NCI-H345 (cell line): ENCODE measurements at regions not wholly inside any gene's neighbourhood (a gene's known extent, or its start where the extent isn't known, plus 50 kb on each side); places are given as distances from the start of the nearest gene placed in this dataset.
"Not testable (repeated sequence)": the region's sequence is repeated elsewhere in the genome, so short reads cannot be mapped to it uniquely, and the experiment has no call there.

ENCODE experiments used
- DNase-seq: peaks from one replicate; lab custom pipeline; 2025; lab: John Stamatoyannopoulos, UW

DNA sequence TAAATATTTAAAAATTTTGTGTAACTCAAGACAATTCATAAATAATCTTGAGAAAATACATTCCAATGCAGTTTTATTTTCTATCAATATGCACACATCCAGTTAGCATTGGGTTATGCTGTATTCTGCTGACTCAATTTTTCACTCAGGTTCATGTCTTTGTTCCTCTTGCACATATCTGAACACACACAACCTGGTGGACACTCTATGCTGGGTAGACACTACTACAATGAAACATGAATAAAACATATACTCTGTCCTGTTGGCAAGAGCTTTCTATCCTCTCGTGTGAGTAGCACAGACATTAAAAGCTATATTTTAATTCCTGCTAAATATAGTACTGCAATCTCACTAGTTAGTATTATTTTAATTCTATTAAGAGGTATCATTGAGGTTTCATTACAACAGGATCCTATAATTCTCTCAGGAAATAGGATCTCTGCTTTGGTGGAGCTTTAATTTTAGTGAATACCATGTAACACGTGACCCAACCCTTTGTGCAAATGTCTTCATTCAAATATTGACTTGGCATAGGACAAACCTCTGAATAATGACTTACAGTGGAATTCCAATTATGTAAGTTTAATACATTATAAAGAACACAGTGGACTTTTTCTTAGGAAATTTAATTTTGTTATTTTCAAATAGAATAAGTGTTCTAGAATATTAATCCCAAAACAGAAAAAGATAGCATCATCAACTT, 342.3 kb upstream of the TMEFF2 start:
- no peak for DNase-seq

DNA sequence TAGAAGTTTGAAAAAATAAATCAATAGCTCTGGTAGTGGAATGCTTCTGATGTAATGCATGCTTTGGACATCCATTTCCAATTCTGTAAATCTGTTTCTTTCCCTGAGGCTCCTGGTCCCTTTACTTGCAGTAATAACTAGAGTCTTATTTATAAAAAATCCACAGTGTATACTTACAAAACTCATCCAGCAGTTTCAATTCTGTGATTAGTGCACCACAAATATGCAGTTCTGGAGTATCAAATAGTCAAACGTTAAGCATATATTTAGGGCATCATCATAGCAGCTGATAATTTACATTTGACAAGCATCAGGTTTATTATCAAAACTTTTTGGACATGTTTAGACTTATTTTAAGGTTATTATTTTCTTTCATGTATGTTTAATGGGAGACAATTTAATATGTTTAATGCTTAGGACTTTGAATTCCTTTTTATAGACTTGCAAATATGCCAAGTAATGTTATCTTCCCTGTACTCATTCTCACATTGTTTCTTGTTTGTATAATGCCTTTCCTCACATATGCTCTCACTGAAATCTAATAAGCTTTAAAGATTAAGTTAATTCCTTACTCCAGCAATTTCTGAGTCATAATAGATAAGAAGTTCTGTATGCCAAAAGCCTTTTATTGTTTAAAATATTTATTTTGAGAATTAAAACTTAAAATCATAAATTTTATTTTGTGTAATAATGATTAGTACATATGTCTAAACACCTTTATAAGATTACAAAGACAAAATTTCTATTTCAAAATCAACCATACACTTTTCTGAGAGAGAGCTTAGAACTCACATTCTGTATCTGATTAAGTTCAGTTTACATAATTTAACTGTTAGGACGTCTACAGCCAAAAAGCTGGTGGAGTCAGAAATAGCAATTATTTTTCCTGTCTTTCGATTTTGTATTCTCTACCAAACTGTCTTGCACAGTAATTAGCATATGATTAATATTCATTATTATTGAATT, 341.5 kb upstream of the TMEFF2 start:
- DNase-seq = no peak

- DNase-seq = no peak
Observed at GRCh38 chr2:192534072-192534471, 339.3 kb upstream of the TMEFF2 start.

- not testable (repeated sequence) for DNase-seq
Observed at GRCh38 chr2:192524642-192525251, 330.0 kb upstream of the TMEFF2 start.

- not testable (repeated sequence) for DNase-seq
Observed at GRCh38 chr2:192524214-192524613, 329.5 kb upstream of the TMEFF2 start.

GRCh38 chr2:192515937-192516336, 321.2 kb upstream of the TMEFF2 start:
- DNase-seq = no peak

GRCh38 chr2:192513575-192513974, 318.8 kb upstream of the TMEFF2 start:
- no peak for DNase-seq

DNA sequence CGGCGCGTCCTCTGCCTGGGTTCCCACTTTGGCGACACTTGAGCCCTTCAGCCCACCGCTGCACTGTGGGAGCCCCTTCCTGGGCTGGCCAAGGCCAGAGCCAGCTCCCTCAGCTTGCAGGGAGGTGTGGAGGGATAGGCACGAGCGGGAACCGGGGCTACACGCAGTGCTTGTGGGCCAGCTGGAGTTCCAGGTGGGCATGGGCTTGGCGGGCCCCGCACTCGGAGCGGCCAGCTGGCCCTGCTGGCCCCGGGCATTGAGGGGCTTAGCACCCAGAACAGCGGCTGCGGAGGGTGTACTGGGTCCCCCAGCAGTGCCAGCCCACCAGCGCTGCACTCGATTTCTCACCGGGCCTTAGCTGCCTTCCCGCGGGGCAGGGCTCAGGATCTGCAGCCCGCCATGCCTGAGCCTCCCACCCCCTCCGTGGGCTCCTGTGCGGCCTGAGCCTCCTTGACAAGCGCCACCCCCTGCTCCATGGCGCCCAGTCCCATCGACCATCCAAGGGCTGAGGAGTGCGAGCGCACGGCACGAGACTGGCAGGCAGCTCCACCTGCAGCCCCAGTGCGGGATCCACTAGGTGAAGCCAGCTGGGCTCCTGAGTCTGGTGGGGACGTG, 313.2 kb upstream of the TMEFF2 start:
- not testable (repeated sequence) for DNase-seq

GRCh38 chr2:192500550-192501200, 305.9 kb upstream of the TMEFF2 start:
- DNase-seq = no peak

DNA sequence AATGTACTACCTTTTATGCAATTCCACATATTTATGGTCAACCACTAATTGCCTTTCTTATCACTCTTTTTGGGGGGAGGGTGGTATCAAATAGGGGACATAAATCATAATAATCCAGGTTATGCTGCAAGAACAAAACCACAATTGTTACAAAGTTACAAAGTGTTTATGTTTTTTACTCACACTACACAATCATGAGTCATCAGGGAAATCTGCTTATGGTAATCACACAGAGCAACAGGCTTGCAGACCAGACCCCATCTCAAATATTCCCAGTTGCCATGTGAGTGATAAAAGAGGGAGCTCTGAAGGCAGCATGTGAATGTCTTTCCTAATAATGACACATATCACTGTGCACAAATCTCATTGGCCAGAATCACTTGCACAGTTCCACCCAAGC, 304.7 kb upstream of the TMEFF2 start:
- no peak for DNase-seq

DNA sequence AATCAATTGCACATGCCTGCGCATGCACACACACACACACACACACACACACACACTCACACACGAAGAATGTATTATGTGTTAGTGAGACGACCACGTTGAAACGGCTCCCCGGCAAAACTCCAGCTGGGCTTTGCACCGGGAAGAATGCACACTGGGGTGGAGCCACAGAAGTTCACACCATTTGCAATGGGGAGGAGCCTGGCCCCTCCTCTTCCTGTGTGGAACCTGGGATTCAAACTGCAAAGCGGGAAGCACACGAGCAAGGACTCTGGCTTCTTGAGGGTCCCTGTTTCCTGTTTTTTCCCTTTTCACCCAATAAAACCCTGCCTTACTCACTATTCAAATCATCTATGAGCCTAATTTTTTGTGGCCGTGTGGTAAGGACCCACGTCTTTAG, 304.0 kb upstream of the TMEFF2 start:
- DNase-seq = no peak

DNA sequence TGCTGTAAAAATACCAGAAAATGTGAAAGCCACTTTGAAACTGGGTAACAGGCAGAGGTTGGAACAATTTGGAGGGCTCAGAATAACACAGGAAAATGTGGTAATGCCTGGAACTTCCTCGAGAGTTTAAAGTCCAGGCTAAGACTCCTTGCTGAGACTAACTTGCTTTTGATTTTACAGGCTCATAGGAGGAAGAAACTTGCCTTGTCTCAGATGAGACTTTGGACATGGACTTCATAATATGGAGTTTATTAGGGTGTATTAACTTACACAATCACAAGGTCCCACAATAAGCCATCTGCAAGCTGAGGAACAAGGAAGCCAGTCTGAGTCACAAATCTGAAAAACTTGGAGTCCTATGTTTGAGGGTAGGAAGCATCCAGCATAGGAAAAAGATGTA, 293.4 kb upstream of the TMEFF2 start:
- not testable (repeated sequence) for DNase-seq

DNA sequence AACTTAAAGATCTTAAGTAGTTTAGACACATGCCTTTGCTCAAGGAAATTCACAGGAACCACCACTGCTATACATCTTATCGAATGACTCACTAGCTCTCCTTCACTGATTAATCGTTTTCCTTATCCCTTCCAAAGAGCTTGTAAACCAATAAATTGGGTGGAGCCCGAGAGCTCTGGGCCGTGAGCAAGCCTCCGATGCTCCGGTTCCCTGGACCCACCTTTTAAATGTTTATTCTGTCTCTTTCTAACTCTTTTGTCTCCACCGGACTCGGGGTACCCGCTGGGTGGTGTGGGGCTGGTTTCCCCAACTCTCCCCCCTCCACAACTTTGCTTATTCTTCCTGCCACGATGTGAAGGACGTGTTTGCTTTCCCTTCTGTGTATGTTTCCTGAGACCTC, 292.9 kb upstream of the TMEFF2 start:
- DNase-seq = no peak

- DNase-seq = no peak
Observed at GRCh38 chr2:192484903-192485302, 290.2 kb upstream of the TMEFF2 start.

DNA sequence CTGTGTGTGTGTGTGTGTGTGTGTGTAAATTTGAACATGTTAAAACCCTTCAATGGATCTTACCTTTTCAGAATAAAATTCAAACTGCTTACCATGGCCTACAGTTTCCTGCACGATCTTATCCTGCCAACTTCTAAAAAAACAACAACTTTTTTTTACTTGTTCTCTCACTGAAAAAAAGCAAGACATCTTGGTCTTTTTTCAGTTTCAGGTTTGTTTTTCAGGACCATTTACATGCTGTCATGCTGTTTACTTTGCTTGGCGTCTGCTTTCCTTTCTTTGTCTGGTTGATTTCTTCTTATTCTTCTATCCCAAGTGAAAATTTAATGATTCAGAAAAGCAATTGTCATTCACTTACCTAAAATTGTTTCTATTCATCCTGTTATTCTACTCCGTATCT, 286.3 kb upstream of the TMEFF2 start:
- DNase-seq = no peak

GRCh38 chr2:192473331-192473730, 278.6 kb upstream of the TMEFF2 start:
- no peak for DNase-seq

DNA sequence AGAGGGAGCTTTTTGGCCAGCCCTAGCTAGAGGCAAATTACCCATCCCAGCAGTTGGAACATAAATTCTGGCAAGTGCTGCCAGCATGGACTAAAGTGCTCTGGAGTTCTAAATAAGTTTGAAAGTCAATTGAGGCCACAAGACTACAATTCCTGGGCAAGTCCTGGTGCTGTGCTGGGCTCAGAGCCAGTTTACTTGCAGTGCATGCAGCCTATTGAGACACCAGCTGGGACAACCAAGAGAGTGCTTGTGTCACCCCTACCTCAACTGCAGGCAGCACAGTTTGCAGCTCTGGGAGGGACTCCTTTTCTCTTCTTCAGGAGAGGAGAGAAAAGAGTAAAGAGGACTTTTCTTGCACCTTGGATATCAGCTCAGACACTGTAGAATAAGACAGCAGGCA, 277.2 kb upstream of the TMEFF2 start:
- DNase-seq = no peak

DNA sequence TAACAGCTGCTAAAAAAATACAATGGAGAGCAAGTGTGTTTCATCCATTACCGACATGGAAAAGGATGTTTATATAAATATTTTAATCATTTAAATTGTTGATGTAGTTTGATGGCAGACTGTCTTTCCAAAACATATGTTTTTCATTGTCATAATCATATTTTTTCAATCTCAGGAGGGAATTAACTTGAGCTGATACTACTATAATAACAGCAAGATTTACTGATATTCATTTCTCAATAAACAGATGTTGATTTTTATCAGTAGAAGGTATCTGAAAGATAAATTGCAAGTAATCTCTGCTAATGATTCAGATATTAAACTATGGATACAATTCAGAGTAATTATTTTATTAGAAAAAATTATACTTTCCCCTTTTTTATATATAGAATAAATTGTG, 274.9 kb upstream of the TMEFF2 start:
- no peak for DNase-seq

DNA sequence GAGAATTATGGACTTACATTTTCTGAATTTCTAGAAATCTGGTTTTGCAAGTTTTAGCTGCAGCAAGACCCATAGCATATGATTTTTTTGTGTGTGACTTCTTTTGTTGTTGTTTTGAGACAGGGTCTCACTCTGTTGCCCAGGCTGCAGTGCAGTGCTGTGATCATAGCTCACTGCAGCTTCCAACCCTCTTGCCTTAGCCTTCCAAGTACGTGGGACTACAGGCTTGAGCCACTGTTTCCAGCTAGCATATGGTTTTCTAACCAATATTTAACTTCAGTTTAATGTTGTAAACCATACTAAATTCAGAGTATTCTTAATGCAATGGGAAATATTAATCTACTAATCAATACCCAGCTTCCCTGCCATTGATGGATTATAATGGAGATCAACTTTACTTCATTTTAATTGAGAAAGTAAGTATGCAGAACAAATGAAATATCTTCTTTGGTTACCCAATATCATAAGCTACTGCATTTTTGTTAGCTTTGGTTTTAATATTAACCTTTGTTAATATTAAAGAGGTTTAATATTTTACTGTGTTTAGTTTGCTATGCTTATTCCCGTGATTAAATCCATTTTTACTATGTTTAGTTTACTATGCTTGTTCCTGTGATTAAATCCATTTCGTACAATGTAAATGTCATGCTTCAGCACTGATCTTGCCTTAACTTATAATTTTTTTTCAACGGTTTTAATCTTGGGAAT, 273.4 kb upstream of the TMEFF2 start:
- DNase-seq = no peak

DNA sequence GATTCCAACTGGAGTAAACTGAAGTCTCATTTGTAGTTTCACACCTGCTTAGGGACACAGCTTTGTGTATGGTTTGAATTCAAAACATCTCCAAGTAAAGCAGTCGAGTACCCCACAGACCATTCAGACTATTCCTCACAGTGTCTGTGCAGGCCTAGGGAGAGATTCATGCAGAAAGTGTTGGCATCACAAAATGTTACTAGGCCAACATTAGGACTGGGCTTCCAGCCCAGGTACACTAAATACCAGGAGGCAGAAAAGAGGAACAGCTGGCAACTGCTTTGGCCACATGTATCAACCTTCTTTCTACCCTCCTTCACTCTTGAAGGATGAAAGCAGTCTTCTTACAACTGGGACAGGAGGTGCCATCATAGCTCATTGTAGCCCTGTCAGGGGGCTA, 270.4 kb upstream of the TMEFF2 start:
- DNase-seq = no peak

DNA sequence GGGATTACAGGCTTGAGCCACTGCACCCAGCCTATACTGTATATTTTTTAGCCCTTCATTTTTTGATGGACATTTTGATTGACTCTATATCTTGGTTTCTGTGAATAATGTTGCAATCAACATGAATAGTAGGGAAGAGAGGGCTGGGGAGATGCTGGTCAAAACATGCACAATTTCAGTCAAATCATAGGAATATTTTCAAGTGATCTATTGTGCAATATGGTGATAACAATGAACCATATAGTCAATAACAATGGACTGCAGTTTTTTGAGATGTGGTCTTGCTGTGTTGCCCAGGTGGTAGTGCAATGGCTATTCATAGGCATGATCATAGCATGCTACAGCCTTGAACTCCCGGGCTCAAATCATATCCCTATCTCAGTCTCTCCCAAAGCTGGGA, 264.7 kb upstream of the TMEFF2 start:
- DNase-seq = no peak
